ENCODE measurements at regions not wholly inside any gene's neighbourhood (a gene's known extent, or its start where the extent isn't known, plus 50 kb on each side); places are given as distances from the start of the nearest gene placed in this dataset.

- no peaks in the 10 kb centered on the region for H3K36me3 ChIP-seq (ENCODE audit: low read length)
- H3K27me3 ChIP-seq (ENCODE audit: low read length), result no peaks in the 10 kb centered on the region
- H4K20me1 ChIP-seq (ENCODE audit: low read depth, low read length), result no peaks in the 10 kb centered on the region
Observed at GRCh38 chr4:120286813-120287212, 220.2 kb upstream of the MAD2L1 start.

GRCh38 chr4:120281581-120281980 lies 214.9 kb upstream of the MAD2L1 start:
- no peak overlapping the region for H3K4me3 ChIP-seq (ENCODE audit: insufficient read depth, low read length, poor library complexity, severe bottlenecking)
- H4K20me1 ChIP-seq (ENCODE audit: low read depth, low read length), result no peaks in the 10 kb centered on the region
- no peaks in the 10 kb centered on the region for H3F3A ChIP-seq (ENCODE audit: insufficient read depth)
- TF ChIP-seq EZH2phosphoT487 (conservative IDR thresholded peaks at IDR 0.05; ENCODE audit: low read length) (no peak), CTCF (IDR thresholded peaks at IDR 0.05; ENCODE audit: insufficient read depth, low read length, poor library complexity, severe bottlenecking) (no peak)
- no peak overlapping the region for H3K9ac ChIP-seq (ENCODE audit: low read length)
- no peaks in the 10 kb centered on the region for H3K9me2 ChIP-seq (replicated peaks; ENCODE audit: insufficient read depth, low read length)
- H3K27me3 ChIP-seq (ENCODE audit: low read length), result no peaks in the 10 kb centered on the region
- H3K27ac ChIP-seq (ENCODE audit: low read depth, low read length), result no peak overlapping the region
- H3K79me2 ChIP-seq (ENCODE audit: insufficient read depth, low read length), result no peaks in the 10 kb centered on the region
- no peak overlapping the region for H2AFZ ChIP-seq (ENCODE audit: low read depth, low read length, severe bottlenecking)
- H3K36me3 ChIP-seq (ENCODE audit: low read length), result no peaks in the 10 kb centered on the region
- no peaks in the 10 kb centered on the region for H3K9me3 ChIP-seq (ENCODE audit: insufficient read depth, low read length)
- no peak overlapping the region for H3K4me2 ChIP-seq (ENCODE audit: low read depth, low read length, poor library complexity, severe bottlenecking)

More at GRCh38 chr4:120286813-120287212, 220.2 kb upstream of the MAD2L1 start:
- no peak overlapping the region for H2AFZ ChIP-seq (ENCODE audit: low read depth, low read length, severe bottlenecking)
- no peaks in the 10 kb centered on the region for H3F3A ChIP-seq (ENCODE audit: insufficient read depth)
- no peak overlapping the region for H3K9ac ChIP-seq (ENCODE audit: low read length)
- no peak for TF ChIP-seq CTCF (IDR thresholded peaks at IDR 0.05; ENCODE audit: insufficient read depth, low read length, poor library complexity, severe bottlenecking)
- TF ChIP-seq EZH2phosphoT487 (conservative IDR thresholded peaks at IDR 0.05; ENCODE audit: low read length), result no peak
- H3K9me2 ChIP-seq (replicated peaks; ENCODE audit: insufficient read depth, low read length), result no peaks in the 10 kb centered on the region
- no peak overlapping the region for H3K4me2 ChIP-seq (ENCODE audit: low read depth, low read length, poor library complexity, severe bottlenecking)
- no peak overlapping the region for H3K4me3 ChIP-seq (ENCODE audit: insufficient read depth, low read length, poor library complexity, severe bottlenecking)
- no peaks in the 10 kb centered on the region for H3K9me3 ChIP-seq (ENCODE audit: insufficient read depth, low read length)
- H3K27ac ChIP-seq (ENCODE audit: low read depth, low read length), result no peak overlapping the region
- H3K79me2 ChIP-seq (ENCODE audit: insufficient read depth, low read length), result no peaks in the 10 kb centered on the region

- Histone ChIP-seq H3K9me2 (replicated peaks; ENCODE audit: insufficient read depth, low read length) (no peaks in the 10 kb centered on the region), H3K27ac (ENCODE audit: low read depth, low read length) (no peak overlapping the region), H3K79me2 (ENCODE audit: insufficient read depth, low read length) (no peaks in the 10 kb centered on the region), H3K9ac (ENCODE audit: low read length) (no peak overlapping the region), H3K4me3 (ENCODE audit: insufficient read depth, low read length, poor library complexity, severe bottlenecking) (no peak overlapping the region), H3K27me3 (ENCODE audit: low read length) (no peaks in the 10 kb centered on the region), H3K4me2 (ENCODE audit: low read depth, low read length, poor library complexity, severe bottlenecking) (no peak overlapping the region), H3F3A (ENCODE audit: insufficient read depth) (no peaks in the 10 kb centered on the region), H3K9me3 (ENCODE audit: insufficient read depth, low read length) (no peaks in the 10 kb centered on the region), H3K36me3 (ENCODE audit: low read length) (no peaks in the 10 kb centered on the region), H4K20me1 (ENCODE audit: low read depth, low read length) (no peaks in the 10 kb centered on the region), H2AFZ (ENCODE audit: low read depth, low read length, severe bottlenecking) (no peak overlapping the region)
- TF ChIP-seq CTCF (IDR thresholded peaks at IDR 0.05; ENCODE audit: insufficient read depth, low read length, poor library complexity, severe bottlenecking) (no peak), EZH2phosphoT487 (conservative IDR thresholded peaks at IDR 0.05; ENCODE audit: low read length) (no peak)
Observed at GRCh38 chr4:120277391-120277790, 210.7 kb upstream of the MAD2L1 start.
